ENCODE measurements at regions not wholly inside any gene's neighbourhood (a gene's known extent, or its start where the extent isn't known, plus 50 kb on each side); places are given as distances from the start of the nearest gene placed in this dataset.

GRCh38 chr15:93257920-93258319 lies 168.9 kb upstream of the RGMA start:
- TF ChIP-seq, protein P1, sequence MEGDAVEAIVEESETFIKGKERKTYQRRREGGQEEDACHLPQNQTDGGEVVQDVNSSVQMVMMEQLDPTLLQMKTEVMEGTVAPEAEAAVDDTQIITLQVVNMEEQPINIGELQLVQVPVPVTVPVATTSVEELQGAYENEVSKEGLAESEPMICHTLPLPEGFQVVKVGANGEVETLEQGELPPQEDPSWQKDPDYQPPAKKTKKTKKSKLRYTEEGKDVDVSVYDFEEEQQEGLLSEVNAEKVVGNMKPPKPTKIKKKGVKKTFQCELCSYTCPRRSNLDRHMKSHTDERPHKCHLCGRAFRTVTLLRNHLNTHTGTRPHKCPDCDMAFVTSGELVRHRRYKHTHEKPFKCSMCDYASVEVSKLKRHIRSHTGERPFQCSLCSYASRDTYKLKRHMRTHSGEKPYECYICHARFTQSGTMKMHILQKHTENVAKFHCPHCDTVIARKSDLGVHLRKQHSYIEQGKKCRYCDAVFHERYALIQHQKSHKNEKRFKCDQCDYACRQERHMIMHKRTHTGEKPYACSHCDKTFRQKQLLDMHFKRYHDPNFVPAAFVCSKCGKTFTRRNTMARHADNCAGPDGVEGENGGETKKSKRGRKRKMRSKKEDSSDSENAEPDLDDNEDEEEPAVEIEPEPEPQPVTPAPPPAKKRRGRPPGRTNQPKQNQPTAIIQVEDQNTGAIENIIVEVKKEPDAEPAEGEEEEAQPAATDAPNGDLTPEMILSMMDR (IDR thresholded peaks at IDR 0.05), result no peak
- no peak for TF ChIP-seq POLR2A (IDR thresholded peaks at IDR 0.05)
- peak in 1 of 2 donors; percentile 42 for TF ChIP-seq EP300 (IDR thresholded peaks at IDR 0.05)

Measured in tibial nerve (tissue), 4 donors.